GM21723 (cell line): ENCODE measurements at regions not wholly inside any gene's neighbourhood (a gene's known extent, or its start where the extent isn't known, plus 50 kb on each side); places are given as distances from the start of the nearest gene placed in this dataset.
"Not testable (repeated sequence)": the region's sequence is repeated elsewhere in the genome, so short reads cannot be mapped to it uniquely, and the experiment has no call there.

ENCODE experiments used
- ATAC-seq: cut with Tn5 transposase; IDR thresholded peaks from one replicate; pipeline ENCODE4 v1.9.1; 2021; ENCODE audit warnings: mild to moderate bottlenecking, moderate library complexity; ENCODE audit not compliant: unreplicated experiment

GRCh38 chr9:86585422-86586143, 231.4 kb upstream of the TUT7 start:
- no peak for ATAC-seq

GRCh38 chr9:86580688-86581087, 226.5 kb upstream of the TUT7 start:
- no peak for ATAC-seq

GRCh38 chr9:86578722-86579121, 224.5 kb upstream of the TUT7 start:
- ATAC-seq, result no peak

GRCh38 chr9:86577420-86578333, 223.5 kb upstream of the TUT7 start:
- ATAC-seq, result no peak

- ATAC-seq, result no peak
These were observed 221.8 kb upstream of the TUT7 start for GRCh38 chr9:86575825-86576525.

GRCh38 chr9:86575137-86575536, 220.9 kb upstream of the TUT7 start:
- no peak for ATAC-seq

- no peak for ATAC-seq
These were observed 219.7 kb upstream of the TUT7 start for GRCh38 chr9:86573886-86574285.

- ATAC-seq, result no peak
These were observed 218.7 kb upstream of the TUT7 start for GRCh38 chr9:86572904-86573303.

- ATAC-seq, result not testable (repeated sequence)
These were observed 211.4 kb upstream of the TUT7 start for GRCh38 chr9:86565603-86566002.

GRCh38 chr9:86563936-86564335, 209.7 kb upstream of the TUT7 start:
- ATAC-seq, result no peak

- no peak for ATAC-seq
These were observed 209.1 kb upstream of the TUT7 start for GRCh38 chr9:86563350-86563749.

GRCh38 chr9:86562691-86563090, 208.5 kb upstream of the TUT7 start:
- ATAC-seq, result no peak

GRCh38 chr9:86557918-86558317, 203.7 kb upstream of the TUT7 start:
- no peak for ATAC-seq

- ATAC-seq, result no peak
These were observed 203.0 kb upstream of the TUT7 start for GRCh38 chr9:86557063-86557766.

- no peak for ATAC-seq
These were observed 201.5 kb upstream of the TUT7 start for GRCh38 chr9:86555661-86556060.

GRCh38 chr9:86550401-86550800, 196.2 kb upstream of the TUT7 start:
- ATAC-seq, result no peak

GRCh38 chr9:86549920-86550319, 195.7 kb upstream of the TUT7 start:
- no peak for ATAC-seq

- no peak for ATAC-seq
These were observed 195.2 kb upstream of the TUT7 start for GRCh38 chr9:86549401-86549811.

- ATAC-seq, result no peak
These were observed 194.0 kb upstream of the TUT7 start for GRCh38 chr9:86548220-86548619.

GRCh38 chr9:86547571-86547970, 193.4 kb upstream of the TUT7 start:
- no peak for ATAC-seq

- ATAC-seq, result no peak
These were observed 192.5 kb upstream of the TUT7 start for GRCh38 chr9:86546712-86547111.
